AG09309 (cell line): ENCODE measurements at regions not wholly inside any gene's neighbourhood (a gene's known extent, or its start where the extent isn't known, plus 50 kb on each side); places are given as distances from the start of the nearest gene placed in this dataset.
"Not testable (repeated sequence)": the region's sequence is repeated elsewhere in the genome, so short reads cannot be mapped to it uniquely, and the experiment has no call there.

Experiments used
- DNase-seq: peaks from one replicate; pipeline ENCODE4 v3.0.0-alpha.2; 2010; ENCODE audit warnings: low read depth
- H3K4me3 ChIP-seq: 2 replicates; pipeline ENCODE4 v1.5.1; 2011; ENCODE audit warnings: mild to moderate bottlenecking, low read depth, low read length, moderate library complexity; ENCODE audit not compliant: control insufficient read depth
- TF ChIP-seq, protein P1 (sequence below): IDR thresholded peaks from 2 replicates; pipeline ENCODE4 v1.5.1; 2011; ENCODE audit warnings: mild to moderate bottlenecking, low read depth, low read length, inconsistent platforms; ENCODE audit not compliant: insufficient read depth, control insufficient read depth; ENCODE audit errors: missing control alignments

- TF ChIP-seq, protein P1, sequence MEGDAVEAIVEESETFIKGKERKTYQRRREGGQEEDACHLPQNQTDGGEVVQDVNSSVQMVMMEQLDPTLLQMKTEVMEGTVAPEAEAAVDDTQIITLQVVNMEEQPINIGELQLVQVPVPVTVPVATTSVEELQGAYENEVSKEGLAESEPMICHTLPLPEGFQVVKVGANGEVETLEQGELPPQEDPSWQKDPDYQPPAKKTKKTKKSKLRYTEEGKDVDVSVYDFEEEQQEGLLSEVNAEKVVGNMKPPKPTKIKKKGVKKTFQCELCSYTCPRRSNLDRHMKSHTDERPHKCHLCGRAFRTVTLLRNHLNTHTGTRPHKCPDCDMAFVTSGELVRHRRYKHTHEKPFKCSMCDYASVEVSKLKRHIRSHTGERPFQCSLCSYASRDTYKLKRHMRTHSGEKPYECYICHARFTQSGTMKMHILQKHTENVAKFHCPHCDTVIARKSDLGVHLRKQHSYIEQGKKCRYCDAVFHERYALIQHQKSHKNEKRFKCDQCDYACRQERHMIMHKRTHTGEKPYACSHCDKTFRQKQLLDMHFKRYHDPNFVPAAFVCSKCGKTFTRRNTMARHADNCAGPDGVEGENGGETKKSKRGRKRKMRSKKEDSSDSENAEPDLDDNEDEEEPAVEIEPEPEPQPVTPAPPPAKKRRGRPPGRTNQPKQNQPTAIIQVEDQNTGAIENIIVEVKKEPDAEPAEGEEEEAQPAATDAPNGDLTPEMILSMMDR = no peak
- no peak for DNase-seq
- H3K4me3 ChIP-seq = no peak overlapping the region
Observed at GRCh38 chr14:62470935-62471334, 574.3 kb downstream of the KCNH5 start.

- TF ChIP-seq, protein P1 = no peak
- no peak for DNase-seq
- no peak overlapping the region for H3K4me3 ChIP-seq
Observed at GRCh38 chr14:62491146-62491545, 554.1 kb downstream of the KCNH5 start.

DNA sequence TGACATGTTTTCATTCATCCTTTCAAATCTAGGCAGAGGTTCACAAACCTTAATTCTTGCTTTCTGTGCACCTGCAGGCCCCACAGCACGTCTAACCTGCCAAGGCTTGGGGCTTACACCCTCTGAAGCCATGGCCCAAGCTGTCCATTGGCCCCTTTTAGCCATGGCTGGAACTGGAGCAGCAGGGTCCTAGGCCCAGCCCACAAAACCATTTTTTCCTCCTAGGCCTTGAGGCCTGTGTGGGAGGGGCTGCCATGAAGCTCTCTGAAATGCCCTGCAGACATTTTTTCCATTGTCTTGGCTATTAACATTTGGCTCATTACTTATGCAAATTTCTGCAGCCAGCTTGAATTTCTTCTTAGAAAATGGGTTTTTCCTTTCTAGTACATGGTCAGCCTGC lies 547.5 kb downstream of the KCNH5 start:
- TF ChIP-seq, protein P1 = no peak
- no peak for DNase-seq
- no peak overlapping the region for H3K4me3 ChIP-seq

DNA sequence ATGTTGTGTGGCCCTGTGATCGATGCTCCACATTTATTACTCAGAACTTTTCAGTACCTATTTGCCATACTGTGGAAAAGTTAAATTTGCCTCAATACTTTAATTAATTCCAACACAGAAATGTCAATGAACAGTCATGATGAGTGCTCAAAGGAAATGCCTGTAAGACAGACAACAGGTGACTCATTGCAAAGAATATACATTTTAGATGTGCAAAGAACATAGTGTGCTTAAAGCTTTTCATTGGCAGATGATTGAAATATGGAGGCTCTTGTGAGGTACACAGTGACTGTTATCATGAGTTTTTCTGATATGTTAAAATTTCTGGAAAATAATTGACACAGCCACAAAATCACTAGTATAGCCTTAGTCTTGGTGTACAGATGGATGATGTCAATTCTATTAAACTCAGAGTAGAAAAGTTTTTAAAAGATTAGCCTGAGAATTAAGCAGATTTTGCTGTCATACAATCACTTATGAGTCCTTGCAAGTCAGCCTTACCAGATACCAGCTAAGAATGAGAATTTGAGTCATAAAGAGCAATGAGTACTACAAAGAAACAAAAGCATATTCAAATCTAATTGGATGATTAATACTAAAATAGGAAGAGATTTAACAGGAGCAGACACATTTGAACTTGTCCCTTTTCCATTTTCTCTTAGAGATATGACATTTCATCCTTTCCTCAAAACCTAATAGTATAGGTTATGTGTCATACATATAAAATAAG lies 544.1 kb downstream of the KCNH5 start:
- TF ChIP-seq, protein P1 = no peak
- no peak for DNase-seq

DNA sequence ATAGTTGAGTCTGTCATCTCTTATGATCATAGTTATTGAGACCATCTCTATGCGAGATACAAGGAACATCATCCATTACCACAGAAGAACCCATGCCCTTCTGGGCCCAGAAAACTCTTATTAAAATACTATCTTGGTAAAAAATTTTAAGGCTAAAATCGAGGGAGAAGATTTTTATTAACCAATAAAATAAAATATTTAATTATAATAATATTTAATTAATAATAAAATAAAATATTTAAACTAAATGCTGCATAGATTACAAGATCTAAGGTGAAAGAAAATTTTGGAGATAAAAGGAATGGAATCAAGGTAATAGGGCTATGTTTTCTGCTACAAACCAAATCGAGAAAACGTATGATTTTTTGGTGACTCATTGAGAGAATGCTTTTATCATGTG lies 540.2 kb downstream of the KCNH5 start:
- no peak for DNase-seq
- TF ChIP-seq, protein P1 = no peak

More for the DNA sequence above, 544.1 kb downstream of the KCNH5 start:
- H3K4me3 ChIP-seq = no peak overlapping the region

DNA sequence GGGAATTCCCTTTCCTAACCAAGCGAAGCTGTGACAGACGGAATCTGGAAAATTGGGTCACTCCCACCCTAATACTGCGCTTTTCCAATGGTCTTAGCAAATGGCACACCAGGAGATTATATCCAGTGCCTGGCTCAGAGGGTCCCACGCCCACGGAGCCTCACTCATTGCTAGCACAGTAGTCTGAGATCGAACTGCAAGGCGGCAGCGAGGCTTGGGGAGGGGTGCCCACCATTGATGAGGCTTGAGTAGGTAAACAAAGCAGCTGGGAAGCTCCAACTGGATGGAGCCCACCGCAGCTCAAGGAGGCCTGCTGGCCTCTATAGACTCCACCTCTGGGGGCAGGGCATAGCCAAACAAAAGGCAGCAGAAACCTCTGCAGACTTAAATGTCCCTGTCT lies 523.9 kb downstream of the KCNH5 start:
- not testable (repeated sequence) for H3K4me3 ChIP-seq, DNase-seq

More for the DNA sequence above, 540.2 kb downstream of the KCNH5 start:
- no peak overlapping the region for H3K4me3 ChIP-seq

- TF ChIP-seq, protein P1 = no peak
- H3K4me3 ChIP-seq = no peak overlapping the region
- no peak for DNase-seq
Observed at GRCh38 chr14:62528296-62528695, 517.0 kb downstream of the KCNH5 start.
